ENCODE measurements at regions not wholly inside any gene's neighbourhood (a gene's known extent, or its start where the extent isn't known, plus 50 kb on each side); places are given as distances from the start of the nearest gene placed in this dataset.

GRCh38 chr2:58916063-58916462 is 674.9 kb upstream of the FANCL start:
- no peak for TF ChIP-seq CTCF (IDR thresholded peaks at IDR 0.05; ENCODE audit: low read depth, low read length)
- no peak for TF ChIP-seq EZH2phosphoT487 (IDR thresholded peaks at IDR 0.05; ENCODE audit: low read depth)

Measured in OCI-LY3 (cell line).